ENCODE measurements at regions not wholly inside any gene's neighbourhood (a gene's known extent, or its start where the extent isn't known, plus 50 kb on each side); places are given as distances from the start of the nearest gene placed in this dataset.
"Not testable (repeated sequence)": the region's sequence is repeated elsewhere in the genome, so short reads cannot be mapped to it uniquely, and the experiment has no call there.

GRCh38 chr5:7245121-7245651 lies 150.8 kb upstream of the ADCY2 start:
- no peak for DNase-seq

- DNase-seq = no peak
Observed at GRCh38 chr5:7246287-7246686, 149.7 kb upstream of the ADCY2 start.

GRCh38 chr5:7250004-7250403 lies 145.9 kb upstream of the ADCY2 start:
- peak; percentile 2 for DNase-seq

- no peak for DNase-seq
Observed at GRCh38 chr5:7250611-7251010, 145.3 kb upstream of the ADCY2 start.

- DNase-seq = no peak
Observed at GRCh38 chr5:7251132-7251531, 144.8 kb upstream of the ADCY2 start.

GRCh38 chr5:7261049-7261448 lies 134.9 kb upstream of the ADCY2 start:
- peak; percentile 48 for DNase-seq

- DNase-seq = no peak
Observed at GRCh38 chr5:7261900-7262299, 134.0 kb upstream of the ADCY2 start.

- not testable (repeated sequence) for DNase-seq
Observed at GRCh38 chr5:7263398-7264015, 132.4 kb upstream of the ADCY2 start.

- DNase-seq = not testable (repeated sequence)
Observed at GRCh38 chr5:7265776-7266175, 130.2 kb upstream of the ADCY2 start.

GRCh38 chr5:7268722-7269121 lies 127.2 kb upstream of the ADCY2 start:
- DNase-seq = not testable (repeated sequence)

- DNase-seq = no peak
Observed at GRCh38 chr5:7269591-7270274, 126.2 kb upstream of the ADCY2 start.

- no peak for DNase-seq
Observed at GRCh38 chr5:7271435-7272084, 124.4 kb upstream of the ADCY2 start.

- no peak for DNase-seq
Observed at GRCh38 chr5:7272408-7272965, 123.5 kb upstream of the ADCY2 start.

- no peak for DNase-seq
Observed at GRCh38 chr5:7274203-7274602, 121.7 kb upstream of the ADCY2 start.

- not testable (repeated sequence) for DNase-seq
Observed at GRCh38 chr5:7289634-7290033, 106.3 kb upstream of the ADCY2 start.

- DNase-seq = not testable (repeated sequence)
Observed at GRCh38 chr5:7297821-7298220, 98.1 kb upstream of the ADCY2 start.

GRCh38 chr5:7299731-7300130 lies 96.2 kb upstream of the ADCY2 start:
- not testable (repeated sequence) for DNase-seq

GRCh38 chr5:7305000-7305674 lies 90.8 kb upstream of the ADCY2 start:
- DNase-seq = not testable (repeated sequence)

GRCh38 chr5:7306556-7306955 lies 89.4 kb upstream of the ADCY2 start:
- not testable (repeated sequence) for DNase-seq

GRCh38 chr5:7307709-7308108 lies 88.2 kb upstream of the ADCY2 start:
- not testable (repeated sequence) for DNase-seq

- DNase-seq = not testable (repeated sequence)
Observed at GRCh38 chr5:7309715-7310114, 86.2 kb upstream of the ADCY2 start.

GRCh38 chr5:7310656-7311055 lies 85.3 kb upstream of the ADCY2 start:
- DNase-seq = not testable (repeated sequence)

GRCh38 chr5:7315118-7315517 lies 80.8 kb upstream of the ADCY2 start:
- DNase-seq = no peak
